ENCODE measurements at regions not wholly inside any gene's neighbourhood (a gene's known extent, or its start where the extent isn't known, plus 50 kb on each side); places are given as distances from the start of the nearest gene placed in this dataset.

GRCh38 chr16:6274351-6274750 lies 1058.3 kb upstream of the RBFOX1 start:
- no peak for TF ChIP-seq CTCF (IDR thresholded peaks at IDR 0.05; ENCODE audit: partially characterized antibody, unreplicated experiment)
- Mint-ChIP-seq H3K27ac (ENCODE audit: unreplicated experiment) (no peak overlapping the region), H3K9me3 (ENCODE audit: unreplicated experiment) (no peaks in the 10 kb centered on the region), H3K4me1 (ENCODE audit: low read depth, unreplicated experiment) (no peaks in the 10 kb centered on the region), H3K27me3 (ENCODE audit: unreplicated experiment) (peaks cover 2% of the 10 kb centered on the region), H3K36me3 (ENCODE audit: unreplicated experiment) (no peaks in the 10 kb centered on the region), H3K4me3 (ENCODE audit: unreplicated experiment) (no peak overlapping the region)
- no peak for DNase-seq

GRCh38 chr16:6267682-6268081 lies 1065.0 kb upstream of the RBFOX1 start:
- H3K4me3 Mint-ChIP-seq (ENCODE audit: unreplicated experiment) = no peak overlapping the region
- no peak for DNase-seq
- no peak for TF ChIP-seq CTCF (IDR thresholded peaks at IDR 0.05; ENCODE audit: partially characterized antibody, unreplicated experiment)
- no peaks in the 10 kb centered on the region for H3K4me1 Mint-ChIP-seq (ENCODE audit: low read depth, unreplicated experiment)
- H3K27me3 Mint-ChIP-seq (ENCODE audit: unreplicated experiment) = peaks cover 4% of the 10 kb centered on the region
- no peak overlapping the region for H3K27ac Mint-ChIP-seq (ENCODE audit: unreplicated experiment)
- H3K9me3 Mint-ChIP-seq (ENCODE audit: unreplicated experiment) = peaks cover 1% of the 10 kb centered on the region
- peaks cover 3% of the 10 kb centered on the region for H3K36me3 Mint-ChIP-seq (ENCODE audit: unreplicated experiment)

- no peak for DNase-seq
- Mint-ChIP-seq H3K4me1 (ENCODE audit: low read depth, unreplicated experiment) (no peaks in the 10 kb centered on the region), H3K27me3 (ENCODE audit: unreplicated experiment) (peaks cover 4% of the 10 kb centered on the region), H3K9me3 (ENCODE audit: unreplicated experiment) (peaks cover 1% of the 10 kb centered on the region), H3K4me3 (ENCODE audit: unreplicated experiment) (no peak overlapping the region), H3K36me3 (ENCODE audit: unreplicated experiment) (peaks cover 3% of the 10 kb centered on the region), H3K27ac (ENCODE audit: unreplicated experiment) (no peak overlapping the region)
- no peak for TF ChIP-seq CTCF (IDR thresholded peaks at IDR 0.05; ENCODE audit: partially characterized antibody, unreplicated experiment)
Observed at GRCh38 chr16:6266703-6267102, 1065.9 kb upstream of the RBFOX1 start.

GRCh38 chr16:6265968-6266367 lies 1066.7 kb upstream of the RBFOX1 start:
- H3K4me1 Mint-ChIP-seq (ENCODE audit: low read depth, unreplicated experiment) = no peaks in the 10 kb centered on the region
- no peak for TF ChIP-seq CTCF (IDR thresholded peaks at IDR 0.05; ENCODE audit: partially characterized antibody, unreplicated experiment)
- H3K27ac Mint-ChIP-seq (ENCODE audit: unreplicated experiment) = no peak overlapping the region
- peaks cover 1% of the 10 kb centered on the region for H3K9me3 Mint-ChIP-seq (ENCODE audit: unreplicated experiment)
- H3K36me3 Mint-ChIP-seq (ENCODE audit: unreplicated experiment) = peaks cover 3% of the 10 kb centered on the region
- no peak for DNase-seq
- peaks cover 3% of the 10 kb centered on the region for H3K27me3 Mint-ChIP-seq (ENCODE audit: unreplicated experiment)
- no peak overlapping the region for H3K4me3 Mint-ChIP-seq (ENCODE audit: unreplicated experiment)

GRCh38 chr16:6258056-6258455 lies 1074.6 kb upstream of the RBFOX1 start:
- TF ChIP-seq CTCF (IDR thresholded peaks at IDR 0.05; ENCODE audit: partially characterized antibody, unreplicated experiment) = no peak
- Mint-ChIP-seq H3K9me3 (ENCODE audit: unreplicated experiment) (peaks cover 4% of the 10 kb centered on the region), H3K27ac (ENCODE audit: unreplicated experiment) (no peak overlapping the region), H3K4me3 (ENCODE audit: unreplicated experiment) (no peak overlapping the region), H3K36me3 (ENCODE audit: unreplicated experiment) (peaks cover 3% of the 10 kb centered on the region), H3K4me1 (ENCODE audit: low read depth, unreplicated experiment) (no peaks in the 10 kb centered on the region), H3K27me3 (ENCODE audit: unreplicated experiment) (peaks cover 3% of the 10 kb centered on the region)
- no peak for DNase-seq

Data from glutamatergic neuron (in vitro differentiated cells).